GM12878 (cell line): ENCODE measurements at regions not wholly inside any gene's neighbourhood (a gene's known extent, or its start where the extent isn't known, plus 50 kb on each side); places are given as distances from the start of the nearest gene placed in this dataset.

ENCODE experiments used
- ATAC-seq: fragments of 200-7000 bp; cut with Tn5 transposase; 3 replicates; pipeline ENCODE4 v1.9.1; 2020; ENCODE audit warnings: mild to moderate bottlenecking, moderate library complexity
- BruUV-seq: library from RNA; stranded (reverse); fragments of 400-500 nt; replicated peaks from 2 replicates; lab custom pipeline; 2021; lab: Mats Ljungman, UMichigan
- CTCF ChIA-PET: fragments of 300-600 bp; sonication (Branson Sonifier 250); formaldehyde crosslinking; extraction: SDS; loops from one replicate; lab custom pipeline; 2021; ENCODE audit warnings: inconsistent platforms; lab: Yijun Ruan, JAX
- POLR2A ChIA-PET: fragments of 350-600 bp; formaldehyde crosslinking; extraction: SDS; loops from one replicate; lab custom pipeline; 2021; ENCODE audit warnings: inconsistent platforms; lab: Charles Lee
- RAD21 ChIA-PET: fragments of 300-600 bp; sonication (Branson Sonifier 250); formaldehyde crosslinking; loops from one replicate; lab custom pipeline; 2023; ENCODE audit warnings: antibody characterized with exemption; ENCODE audit not compliant: unreplicated experiment; lab: Charles Lee
- SMC1A ChIA-PET: fragments of 300-600 bp; sonication (Branson Sonifier 250); formaldehyde crosslinking; loops from one replicate; lab custom pipeline; 2023; ENCODE audit not compliant: unreplicated experiment, uncharacterized antibody; lab: Charles Lee
- DNase-seq: peaks from one replicate; pipeline ENCODE4 v3.0.0-alpha.2; 2011; ENCODE audit warnings: low read depth, low spot score
- FAIRE-seq: peaks from 3 replicates; lab custom pipeline; 2011; peaks lifted over from hg19 to GRCh38; lab: Jason Lieb, UNC
- H2AFZ ChIP-seq: 2 replicates; pipeline ENCODE4 v1.6.0; 2011; ENCODE audit warnings: low read depth, low read length, control low read depth; ENCODE audit not compliant: control insufficient read depth
- H3K27ac ChIP-seq: 2 replicates; pipeline ENCODE4 v1.5.1; 2011; ENCODE audit warnings: control low read depth; ENCODE audit not compliant: control insufficient read depth, insufficient read depth
- H3K27me3 ChIP-seq, 2 experiments: replicated peaks in 1 of 2; 2 replicates each; pipeline versions ENCODE4 v1.6.0 to v1.6.1; 2011; ENCODE audit warnings: low read length in 1 of 2; ENCODE audit not compliant: control insufficient read depth in 2 of 2, insufficient read depth in 2 of 2
- H3K36me3 ChIP-seq, 2 experiments: 2 replicates each; pipeline ENCODE4 v1.5.1; 2011; ENCODE audit warnings: low read length in 1 of 2; ENCODE audit not compliant: control insufficient read depth in 2 of 2, insufficient read depth in 2 of 2
- H3K4me1 ChIP-seq: 2 replicates; pipeline ENCODE4 v1.6.1; 2011; ENCODE audit warnings: mild to moderate bottlenecking, low read length, moderate library complexity, mixed read lengths; ENCODE audit not compliant: control insufficient read depth, insufficient read depth
- H3K4me2 ChIP-seq: 2 replicates; pipeline ENCODE4 v1.6.0; 2011; ENCODE audit warnings: control low read depth; ENCODE audit not compliant: control insufficient read depth, insufficient read depth
- H3K4me3 ChIP-seq: fragments of 200-600 bp; sonication (generic); 2 replicates; pipeline ENCODE4 v1.5.1; 2016
- H3K79me2 ChIP-seq: 2 replicates; pipeline ENCODE4 v1.6.0; 2011; ENCODE audit warnings: low read length; ENCODE audit not compliant: control insufficient read depth, insufficient read depth
- H3K9ac ChIP-seq: 2 replicates; pipeline ENCODE4 v1.8.0; 2011; ENCODE audit warnings: low read length, control low read depth, mixed read lengths; ENCODE audit not compliant: control insufficient read depth, insufficient read depth
- H3K9me3 ChIP-seq: replicated peaks from 3 replicates; pipeline ENCODE4 v1.5.1; 2011; ENCODE audit warnings: mild to moderate bottlenecking, low read length; ENCODE audit not compliant: control insufficient read depth, insufficient read depth
- H4K20me1 ChIP-seq: 2 replicates; pipeline ENCODE4 v1.6.0; 2011; ENCODE audit not compliant: control insufficient read depth, insufficient read depth
- ATF7 ChIP-seq: fragments of 450-650 bp; IDR thresholded peaks from 2 replicates; pipeline ENCODE4 v1.6.1; 2016; ENCODE audit warnings: low read depth, mild to moderate bottlenecking
- BACH1 ChIP-seq: fragments of 450-650 bp; IDR thresholded peaks from 2 replicates; pipeline ENCODE4 v1.6.1; 2017; ENCODE audit warnings: mild to moderate bottlenecking, borderline replicate concordance
- BMI1 ChIP-seq: fragments of 450-650 bp; IDR thresholded peaks from 2 replicates; pipeline ENCODE4 v1.6.1; 2016; ENCODE audit warnings: mild to moderate bottlenecking, moderate library complexity, borderline replicate concordance
- CHD2 ChIP-seq: IDR thresholded peaks from 2 replicates; pipeline ENCODE4 v1.6.1; 2011; ENCODE audit warnings: low read depth, low read length, improper control_type of control experiment, borderline replicate concordance
- EGR1 ChIP-seq, 2 experiments: IDR thresholded peaks; 1 replicate in 1 of 2; 2 replicates in 1 of 2; pipeline ENCODE4 v1.6.1; 2011 to 2012; ENCODE audit warnings: low read depth in 2 of 2, low read length in 2 of 2, borderline replicate concordance in 1 of 2, mild to moderate bottlenecking in 1 of 2, moderate library complexity in 1 of 2
- FOS ChIP-seq: IDR thresholded peaks from 3 replicates; pipeline ENCODE4 v1.6.1; 2011; ENCODE audit warnings: borderline replicate concordance; ENCODE audit not compliant: insufficient read length; ENCODE audit errors: extremely low read depth
- MYB ChIP-seq: fragments of 150-350 bp; IDR thresholded peaks from 2 replicates; pipeline ENCODE4 v1.6.1; 2014; ENCODE audit warnings: mild to moderate bottlenecking, low read depth, low read length, borderline replicate concordance
- PML ChIP-seq: IDR thresholded peaks from 2 replicates; pipeline ENCODE4 v1.6.1; 2012; ENCODE audit warnings: low read length, inconsistent platforms
- RFX5 ChIP-seq: IDR thresholded peaks from 2 replicates; pipeline ENCODE4 v1.6.1; 2011; ENCODE audit warnings: low read depth, low read length, improper control_type of control experiment
- SUPT20H ChIP-seq: IDR thresholded peaks from 2 replicates; pipeline ENCODE4 v1.6.1; 2011; ENCODE audit warnings: low read depth, mild to moderate bottlenecking, low read length, moderate library complexity, borderline replicate concordance; ENCODE audit not compliant: control insufficient read depth
- TBL1XR1 ChIP-seq: IDR thresholded peaks from 2 replicates; pipeline ENCODE4 v1.6.1; 2012; ENCODE audit warnings: low read depth, low read length, improper control_type of control experiment
- TCF3 ChIP-seq: IDR thresholded peaks from 2 replicates; pipeline ENCODE4 v1.6.1; 2012; ENCODE audit warnings: low read depth, mild to moderate bottlenecking, low read length, borderline replicate concordance; ENCODE audit not compliant: insufficient read depth
- WGBS: methylation state at CpG from one replicate; pipeline ENCODE4 v1.1.6; 2016; ENCODE audit warnings: low lambda C conversion rate; ENCODE audit not compliant: insufficient replicate concordance, insufficient coverage; ENCODE audit errors: missing lambda C conversion rate; 5-methylcytosine and 5-hydroxymethylcytosine counted together
- in situ Hi-C: fragments of 300-500 bp; cut with MboI; formaldehyde crosslinking; loops from 9 replicates; pipeline ENCODE4 v1.14.3; 2018; ENCODE audit warnings: mixed read lengths
- intact Hi-C: fragments of 100-400 bp; cut with micrococcal nuclease; formaldehyde crosslinking; loops from one replicate; pipeline ENCODE4 v1.14.2; 2022; ENCODE audit not compliant: unreplicated experiment
- TF ChIP-seq, protein P1 (sequence below), 3 experiments: IDR thresholded peaks in 2 of 3; conservative IDR thresholded peaks in 1 of 3; 2 replicates each; pipeline ENCODE4 v1.5.1; 2011; ENCODE audit warnings: low read depth in 3 of 3, low read length in 3 of 3, mild to moderate bottlenecking in 3 of 3, control low read depth in 2 of 3, moderate library complexity in 2 of 3, inconsistent platforms in 1 of 3, mixed read lengths in 1 of 3; ENCODE audit not compliant: control insufficient read depth in 2 of 3, insufficient read depth in 1 of 3; ENCODE audit errors: extremely low read depth in 1 of 3
- TF ChIP-seq, protein P2 (sequence below): fragments of 450-650 bp; IDR thresholded peaks from 2 replicates; pipeline ENCODE4 v1.6.1; 2016; ENCODE audit warnings: mild to moderate bottlenecking
- TF ChIP-seq, protein P3 (sequence below): fragments of 450-650 bp; IDR thresholded peaks from 2 replicates; pipeline ENCODE4 v1.6.1; 2017; ENCODE audit warnings: mild to moderate bottlenecking

DNA sequence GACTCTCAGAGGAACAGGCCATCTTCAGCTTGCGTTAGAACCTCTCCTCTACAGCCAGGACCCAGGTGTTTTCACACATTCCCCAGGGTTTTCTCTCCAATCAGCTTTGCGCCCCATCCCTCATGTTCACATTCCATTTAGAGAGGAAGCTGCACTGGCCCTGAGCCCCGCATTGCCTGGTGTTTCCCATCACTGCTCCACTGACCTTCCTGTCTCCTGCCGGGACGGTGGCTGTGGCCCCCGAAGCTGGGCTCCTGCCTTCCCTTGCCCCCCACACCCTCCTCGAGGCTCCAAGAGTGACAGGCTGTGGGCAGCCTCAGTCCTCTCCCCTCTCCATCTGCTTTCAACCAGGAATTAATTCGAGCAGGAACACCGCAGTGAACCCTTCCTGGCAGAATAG, 357.3 kb downstream of the THBS2 start:
- POLR2A ChIA-PET = no interaction called here

More for the DNA sequence above, 357.3 kb downstream of the THBS2 start:
- no peak overlapping the region for H3K4me3 ChIP-seq
- no peaks in the 10 kb centered on the region for H3K9me3 ChIP-seq
- no peak for FAIRE-seq
- no TSS peak for BruUV-seq
- no peak overlapping the region for H3K9ac ChIP-seq
- no peak for ATAC-seq
- H2AFZ ChIP-seq = no peak overlapping the region
- 51% methylated on average over 8 of the region's 9 CpGs for WGBS
- H3K4me2 ChIP-seq = no peak overlapping the region
- no peaks in the 10 kb centered on the region for H3K36me3 ChIP-seq
- no peaks in the 10 kb centered on the region for H3K4me1 ChIP-seq
- intact Hi-C loops = no loop called here
- in situ Hi-C loops = no loop called here
- ChIA-PET SMC1A (no interaction called here), RAD21 (no interaction called here), CTCF (no interaction called here)
- TF ChIP-seq TCF3 = no peak
- TF ChIP-seq, protein P1, sequence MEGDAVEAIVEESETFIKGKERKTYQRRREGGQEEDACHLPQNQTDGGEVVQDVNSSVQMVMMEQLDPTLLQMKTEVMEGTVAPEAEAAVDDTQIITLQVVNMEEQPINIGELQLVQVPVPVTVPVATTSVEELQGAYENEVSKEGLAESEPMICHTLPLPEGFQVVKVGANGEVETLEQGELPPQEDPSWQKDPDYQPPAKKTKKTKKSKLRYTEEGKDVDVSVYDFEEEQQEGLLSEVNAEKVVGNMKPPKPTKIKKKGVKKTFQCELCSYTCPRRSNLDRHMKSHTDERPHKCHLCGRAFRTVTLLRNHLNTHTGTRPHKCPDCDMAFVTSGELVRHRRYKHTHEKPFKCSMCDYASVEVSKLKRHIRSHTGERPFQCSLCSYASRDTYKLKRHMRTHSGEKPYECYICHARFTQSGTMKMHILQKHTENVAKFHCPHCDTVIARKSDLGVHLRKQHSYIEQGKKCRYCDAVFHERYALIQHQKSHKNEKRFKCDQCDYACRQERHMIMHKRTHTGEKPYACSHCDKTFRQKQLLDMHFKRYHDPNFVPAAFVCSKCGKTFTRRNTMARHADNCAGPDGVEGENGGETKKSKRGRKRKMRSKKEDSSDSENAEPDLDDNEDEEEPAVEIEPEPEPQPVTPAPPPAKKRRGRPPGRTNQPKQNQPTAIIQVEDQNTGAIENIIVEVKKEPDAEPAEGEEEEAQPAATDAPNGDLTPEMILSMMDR (IDR thresholded peaks at IDR 0.05 in 2 of 3, conservative IDR thresholded peaks at IDR 0.05 in 1 of 3; ENCODE audit: control insufficient read depth in 2 of 3, extremely low read depth in 1 of 3, insufficient read depth in 1 of 3, low read depth in 3 of 3, low read length in 3 of 3) = no peak
- TF ChIP-seq SUPT20H = no peak
- TF ChIP-seq BMI1 = no peak
- no peak for TF ChIP-seq RFX5
- no peak for TF ChIP-seq ATF7
- no peak for TF ChIP-seq MYB
- TF ChIP-seq BACH1 = no peak
- TF ChIP-seq CHD2 = no peak
- no peak for TF ChIP-seq PML
- TF ChIP-seq, protein P2, sequence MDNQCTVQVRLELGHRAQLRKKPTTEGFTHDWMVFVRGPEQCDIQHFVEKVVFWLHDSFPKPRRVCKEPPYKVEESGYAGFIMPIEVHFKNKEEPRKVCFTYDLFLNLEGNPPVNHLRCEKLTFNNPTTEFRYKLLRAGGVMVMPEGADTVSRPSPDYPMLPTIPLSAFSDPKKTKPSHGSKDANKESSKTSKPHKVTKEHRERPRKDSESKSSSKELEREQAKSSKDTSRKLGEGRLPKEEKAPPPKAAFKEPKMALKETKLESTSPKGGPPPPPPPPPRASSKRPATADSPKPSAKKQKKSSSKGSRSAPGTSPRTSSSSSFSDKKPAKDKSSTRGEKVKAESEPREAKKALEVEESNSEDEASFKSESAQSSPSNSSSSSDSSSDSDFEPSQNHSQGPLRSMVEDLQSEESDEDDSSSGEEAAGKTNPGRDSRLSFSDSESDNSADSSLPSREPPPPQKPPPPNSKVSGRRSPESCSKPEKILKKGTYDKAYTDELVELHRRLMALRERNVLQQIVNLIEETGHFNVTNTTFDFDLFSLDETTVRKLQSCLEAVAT = no peak
- TF ChIP-seq, protein P3, sequence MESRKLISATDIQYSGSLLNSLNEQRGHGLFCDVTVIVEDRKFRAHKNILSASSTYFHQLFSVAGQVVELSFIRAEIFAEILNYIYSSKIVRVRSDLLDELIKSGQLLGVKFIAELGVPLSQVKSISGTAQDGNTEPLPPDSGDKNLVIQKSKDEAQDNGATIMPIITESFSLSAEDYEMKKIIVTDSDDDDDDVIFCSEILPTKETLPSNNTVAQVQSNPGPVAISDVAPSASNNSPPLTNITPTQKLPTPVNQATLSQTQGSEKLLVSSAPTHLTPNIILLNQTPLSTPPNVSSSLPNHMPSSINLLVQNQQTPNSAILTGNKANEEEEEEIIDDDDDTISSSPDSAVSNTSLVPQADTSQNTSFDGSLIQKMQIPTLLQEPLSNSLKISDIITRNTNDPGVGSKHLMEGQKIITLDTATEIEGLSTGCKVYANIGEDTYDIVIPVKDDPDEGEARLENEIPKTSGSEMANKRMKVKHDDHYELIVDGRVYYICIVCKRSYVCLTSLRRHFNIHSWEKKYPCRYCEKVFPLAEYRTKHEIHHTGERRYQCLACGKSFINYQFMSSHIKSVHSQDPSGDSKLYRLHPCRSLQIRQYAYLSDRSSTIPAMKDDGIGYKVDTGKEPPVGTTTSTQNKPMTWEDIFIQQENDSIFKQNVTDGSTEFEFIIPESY = no peak
- no peak for TF ChIP-seq EGR1 (IDR thresholded peaks at IDR 0.05; ENCODE audit: borderline replicate concordance in 1 of 2, low read depth in 2 of 2, low read length in 2 of 2)
- TF ChIP-seq TBL1XR1 = no peak
- no peak for TF ChIP-seq FOS
- no peak overlapping the region for H3K27ac ChIP-seq
- H4K20me1 ChIP-seq = no peaks in the 10 kb centered on the region
- H3K79me2 ChIP-seq = no peaks in the 10 kb centered on the region
- DNase-seq = no peak
- no peaks in the 10 kb centered on the region for H3K27me3 ChIP-seq
